Suprapubic skin (tissue), 3 donors: ENCODE measurements at regions not wholly inside any gene's neighbourhood (a gene's known extent, or its start where the extent isn't known, plus 50 kb on each side); places are given as distances from the start of the nearest gene placed in this dataset.

Experiments used
- POLR2AphosphoS5 ChIP-seq, 3 donors: sonication (generic); formaldehyde crosslinking; IDR thresholded peaks; one replicate each; pipeline ENCODE4 v1.6.1; 2017; ENCODE audit warnings: antibody characterized with exemption in 3 of 3
- TF ChIP-seq, protein P1 (sequence below), 2 donors: fragments of 200-600 bp in 1 of 2; fragments of 450-650 bp in 1 of 2; sonication (generic) in 1 of 2; IDR thresholded peaks; one replicate each; pipeline ENCODE4 v1.5.1; 2016 to 2019; ENCODE audit warnings: antibody characterized with exemption in 2 of 2, mild to moderate bottlenecking in 1 of 2, moderate library complexity in 1 of 2

DNA sequence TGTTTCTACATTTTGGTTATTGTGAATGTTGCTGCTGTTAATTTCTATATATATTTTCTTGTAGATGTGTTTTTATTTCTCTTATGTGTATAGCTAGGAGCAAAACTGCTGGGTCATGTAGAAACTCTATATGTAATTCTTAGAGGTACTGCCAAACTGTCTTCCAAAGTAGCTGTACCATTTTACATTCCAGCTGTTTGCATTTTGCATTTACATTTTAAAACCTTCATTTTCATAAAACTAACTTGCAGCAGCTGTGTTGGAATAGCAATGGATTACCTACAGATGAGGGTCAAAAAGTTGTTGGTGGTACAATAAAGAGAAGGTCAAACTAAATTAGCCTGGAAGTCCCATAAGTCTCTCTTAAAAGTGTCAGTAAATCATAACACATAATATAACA, 1109.7 kb downstream of the FLRT2 start:
- TF ChIP-seq, protein P1, sequence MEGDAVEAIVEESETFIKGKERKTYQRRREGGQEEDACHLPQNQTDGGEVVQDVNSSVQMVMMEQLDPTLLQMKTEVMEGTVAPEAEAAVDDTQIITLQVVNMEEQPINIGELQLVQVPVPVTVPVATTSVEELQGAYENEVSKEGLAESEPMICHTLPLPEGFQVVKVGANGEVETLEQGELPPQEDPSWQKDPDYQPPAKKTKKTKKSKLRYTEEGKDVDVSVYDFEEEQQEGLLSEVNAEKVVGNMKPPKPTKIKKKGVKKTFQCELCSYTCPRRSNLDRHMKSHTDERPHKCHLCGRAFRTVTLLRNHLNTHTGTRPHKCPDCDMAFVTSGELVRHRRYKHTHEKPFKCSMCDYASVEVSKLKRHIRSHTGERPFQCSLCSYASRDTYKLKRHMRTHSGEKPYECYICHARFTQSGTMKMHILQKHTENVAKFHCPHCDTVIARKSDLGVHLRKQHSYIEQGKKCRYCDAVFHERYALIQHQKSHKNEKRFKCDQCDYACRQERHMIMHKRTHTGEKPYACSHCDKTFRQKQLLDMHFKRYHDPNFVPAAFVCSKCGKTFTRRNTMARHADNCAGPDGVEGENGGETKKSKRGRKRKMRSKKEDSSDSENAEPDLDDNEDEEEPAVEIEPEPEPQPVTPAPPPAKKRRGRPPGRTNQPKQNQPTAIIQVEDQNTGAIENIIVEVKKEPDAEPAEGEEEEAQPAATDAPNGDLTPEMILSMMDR (IDR thresholded peaks at IDR 0.05): no peak
- no peak for TF ChIP-seq POLR2AphosphoS5 (IDR thresholded peaks at IDR 0.05)
